AG04449 (cell line): ENCODE measurements at regions not wholly inside any gene's neighbourhood (a gene's known extent, or its start where the extent isn't known, plus 50 kb on each side); places are given as distances from the start of the nearest gene placed in this dataset.
"Not testable (repeated sequence)": the region's sequence is repeated elsewhere in the genome, so short reads cannot be mapped to it uniquely, and the experiment has no call there.

Experiments used
- CTCF ChIA-PET: fragments of 350-600 bp; formaldehyde crosslinking; extraction: SDS; loops from one replicate; lab custom pipeline; 2021; ENCODE audit warnings: antibody characterized with exemption; lab: Yijun Ruan, JAX
- POLR2A ChIA-PET: fragments of 400-600, 350-600 bp; formaldehyde crosslinking; extraction: SDS; loops from one replicate; lab custom pipeline; 2020; ENCODE audit warnings: antibody characterized with exemption, inconsistent platforms; lab: Yijun Ruan, JAX
- DNase-seq: peaks from one replicate; pipeline ENCODE4 v3.0.0-alpha.2; 2010; ENCODE audit warnings: low read depth, low spot score
- H3K4me3 ChIP-seq: 2 replicates; pipeline ENCODE4 v1.5.1; 2011; ENCODE audit warnings: low read depth, mild to moderate bottlenecking, control low read depth, low read length
- TF ChIP-seq, protein P1 (sequence below): IDR thresholded peaks from one replicate; pipeline ENCODE4 v1.5.1; 2011; ENCODE audit warnings: mild to moderate bottlenecking, moderate library complexity, low read length, control low read depth, inconsistent platforms; ENCODE audit not compliant: insufficient read depth; ENCODE audit errors: missing control alignments

DNA sequence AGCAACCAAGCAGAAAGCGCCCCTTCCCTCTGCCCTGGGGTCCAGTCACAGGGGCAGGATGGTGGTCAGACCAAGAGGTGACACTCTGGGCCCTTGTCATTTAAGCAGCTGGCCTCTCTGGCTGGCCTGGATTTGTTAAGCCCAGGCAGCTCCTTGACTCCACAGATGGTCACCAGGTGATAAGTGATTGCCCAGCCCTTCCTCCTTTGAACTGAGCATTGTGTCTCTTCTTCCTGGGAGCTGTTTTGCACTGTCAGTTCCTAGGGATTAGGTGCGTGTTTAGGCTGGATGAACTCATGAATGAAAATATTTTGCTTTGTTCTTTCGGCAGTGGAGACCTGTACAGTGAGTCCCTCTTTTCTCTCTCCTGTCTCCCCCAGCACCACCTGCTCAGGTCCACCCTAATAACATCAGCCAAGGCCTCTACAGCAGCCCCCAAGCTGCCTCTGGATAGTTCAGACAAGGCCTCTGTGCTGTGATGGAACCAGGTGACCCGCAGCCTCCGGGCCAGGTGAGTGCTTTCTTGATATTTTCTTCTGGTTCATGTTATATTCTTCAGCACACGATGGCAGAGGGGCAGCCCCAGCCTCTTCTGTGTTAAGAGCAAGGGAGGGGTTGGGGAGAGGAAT lies 139.7 kb upstream of the PITX1 start:
- TF ChIP-seq, protein P1, sequence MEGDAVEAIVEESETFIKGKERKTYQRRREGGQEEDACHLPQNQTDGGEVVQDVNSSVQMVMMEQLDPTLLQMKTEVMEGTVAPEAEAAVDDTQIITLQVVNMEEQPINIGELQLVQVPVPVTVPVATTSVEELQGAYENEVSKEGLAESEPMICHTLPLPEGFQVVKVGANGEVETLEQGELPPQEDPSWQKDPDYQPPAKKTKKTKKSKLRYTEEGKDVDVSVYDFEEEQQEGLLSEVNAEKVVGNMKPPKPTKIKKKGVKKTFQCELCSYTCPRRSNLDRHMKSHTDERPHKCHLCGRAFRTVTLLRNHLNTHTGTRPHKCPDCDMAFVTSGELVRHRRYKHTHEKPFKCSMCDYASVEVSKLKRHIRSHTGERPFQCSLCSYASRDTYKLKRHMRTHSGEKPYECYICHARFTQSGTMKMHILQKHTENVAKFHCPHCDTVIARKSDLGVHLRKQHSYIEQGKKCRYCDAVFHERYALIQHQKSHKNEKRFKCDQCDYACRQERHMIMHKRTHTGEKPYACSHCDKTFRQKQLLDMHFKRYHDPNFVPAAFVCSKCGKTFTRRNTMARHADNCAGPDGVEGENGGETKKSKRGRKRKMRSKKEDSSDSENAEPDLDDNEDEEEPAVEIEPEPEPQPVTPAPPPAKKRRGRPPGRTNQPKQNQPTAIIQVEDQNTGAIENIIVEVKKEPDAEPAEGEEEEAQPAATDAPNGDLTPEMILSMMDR = no peak
- no peak for DNase-seq
- H3K4me3 ChIP-seq = no peak overlapping the region
- CTCF ChIA-PET = interaction anchor here (1.7 to 2.2 kb wide), 3 partner anchors 11 to 18 kb away, joined by 4 to 8 read pairs (median 7); no protein-coding TSS in a partner anchor
- POLR2A ChIA-PET = no interaction called here

DNA sequence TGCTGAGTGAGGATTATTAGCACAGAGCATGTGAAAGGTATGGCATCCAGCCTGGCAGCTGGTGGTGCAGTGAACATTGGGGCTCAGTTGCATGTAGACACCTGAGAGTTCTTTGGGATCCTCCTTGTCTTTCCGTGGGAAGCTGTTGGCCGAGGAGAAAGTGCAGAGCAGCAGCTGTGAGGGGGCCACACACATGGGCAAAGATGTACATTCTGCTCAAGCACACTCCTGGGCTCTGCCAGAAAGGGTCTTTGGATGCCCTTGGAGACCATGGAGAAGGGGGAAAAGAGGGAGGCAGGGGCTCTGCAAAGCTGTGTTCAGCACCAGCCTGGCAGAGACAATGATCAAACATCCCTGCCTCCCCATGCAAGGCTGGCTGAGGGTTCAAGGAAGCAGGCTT lies 138.7 kb upstream of the PITX1 start:
- POLR2A ChIA-PET = no interaction called here
- TF ChIP-seq, protein P1 = no peak
- CTCF ChIA-PET = interaction anchor here (1.7 to 2.2 kb wide), 3 partner anchors 10 to 19 kb away, joined by 4 to 8 read pairs (median 7); no protein-coding TSS in a partner anchor
- no peak for DNase-seq
- no peak overlapping the region for H3K4me3 ChIP-seq

DNA sequence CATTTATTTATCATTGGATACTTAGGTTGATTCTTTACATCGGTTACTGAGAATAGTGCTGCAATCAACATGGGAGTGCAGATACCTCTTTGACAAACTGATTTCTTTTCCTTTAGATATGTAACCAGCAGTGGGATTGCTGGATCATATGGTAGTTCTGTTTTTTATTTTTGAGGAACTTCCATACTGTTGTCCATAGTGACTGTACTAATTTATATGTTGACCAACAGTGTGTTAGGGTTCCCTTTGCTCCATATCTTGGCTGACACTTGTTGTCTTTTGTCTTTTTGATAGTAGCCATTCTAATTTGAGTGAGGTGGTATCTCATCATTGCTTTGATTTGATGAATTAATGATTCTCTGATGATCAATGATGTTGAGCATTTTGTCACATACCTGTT lies 137.3 kb upstream of the PITX1 start:
- no peak overlapping the region for H3K4me3 ChIP-seq
- no peak for DNase-seq
- TF ChIP-seq, protein P1 = no peak
- ChIA-PET CTCF (no interaction called here), POLR2A (no interaction called here)

DNA sequence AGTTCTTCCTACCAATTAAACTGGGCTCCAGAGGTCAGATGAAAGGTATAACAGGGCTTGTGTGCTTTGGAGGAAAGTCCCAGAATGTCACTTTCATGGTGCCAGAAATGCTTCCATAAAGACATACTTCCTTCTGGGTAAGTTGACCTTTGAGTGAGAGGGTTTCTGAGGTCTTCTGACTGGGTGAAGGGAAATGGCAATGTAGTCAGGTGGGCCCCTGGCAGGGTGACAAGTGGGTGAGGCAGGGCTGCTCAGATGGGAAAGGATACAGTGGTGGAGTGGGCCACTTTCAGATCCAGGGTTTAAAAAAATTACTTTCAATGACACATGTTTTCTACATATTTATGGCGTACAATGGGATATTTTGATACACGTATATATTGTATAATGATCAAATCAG lies 136.5 kb upstream of the PITX1 start:
- H3K4me3 ChIP-seq = no peak overlapping the region
- ChIA-PET POLR2A (no interaction called here), CTCF (no interaction called here)
- TF ChIP-seq, protein P1 = no peak
- DNase-seq = no peak

DNA sequence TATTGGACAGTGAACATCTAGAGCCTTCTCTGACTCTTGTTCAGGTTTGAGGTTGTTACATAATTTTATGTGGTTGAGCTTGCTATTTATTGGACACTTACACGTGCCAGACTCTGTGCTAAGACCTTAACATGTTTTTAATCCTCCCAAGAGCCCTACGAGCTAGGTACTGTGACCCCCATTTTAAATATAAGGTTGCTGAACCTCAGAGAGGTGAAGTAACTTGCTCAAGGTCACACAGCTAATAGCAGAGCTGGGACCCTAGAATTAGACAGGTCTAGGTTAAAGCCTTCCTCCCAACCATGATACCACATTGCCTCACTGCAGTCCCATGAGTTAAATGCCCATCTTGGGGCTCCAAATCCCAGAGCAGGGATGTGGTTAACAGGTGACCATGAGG lies 135.7 kb upstream of the PITX1 start:
- TF ChIP-seq, protein P1 = no peak
- DNase-seq = no peak
- no peak overlapping the region for H3K4me3 ChIP-seq
- ChIA-PET POLR2A (no interaction called here), CTCF (interaction anchor here (2.2 kb wide), 1 partner anchor 21 kb away, joined by 5 read pairs; no protein-coding TSS in a partner anchor)

DNA sequence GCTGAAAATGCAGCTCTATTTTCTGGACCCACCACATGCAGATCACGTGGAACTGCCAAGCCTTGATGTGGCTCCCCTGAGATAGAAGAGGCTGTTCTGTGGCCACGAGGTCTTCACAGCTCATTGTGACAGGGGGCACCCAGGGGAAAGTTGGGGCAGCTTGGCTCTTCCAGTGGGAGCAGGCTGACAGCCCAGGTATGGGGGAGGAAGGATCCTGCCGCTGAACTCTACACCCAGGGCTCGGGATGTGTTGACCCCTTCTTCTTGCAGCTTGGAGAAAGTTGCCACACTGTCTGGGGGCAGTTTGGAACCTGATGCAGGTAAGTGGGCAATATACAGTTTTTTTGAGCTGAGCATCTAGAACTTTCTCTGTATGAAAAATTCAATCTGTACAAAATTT lies 133.6 kb upstream of the PITX1 start:
- DNase-seq = no peak
- TF ChIP-seq, protein P1 = no peak
- ChIA-PET POLR2A (no interaction called here), CTCF (interaction anchor here (0.9 to 2.2 kb wide), 3 partner anchors 8 to 24 kb away, joined by 4 to 7 read pairs (median 4); no protein-coding TSS in a partner anchor)
- no peak overlapping the region for H3K4me3 ChIP-seq

DNA sequence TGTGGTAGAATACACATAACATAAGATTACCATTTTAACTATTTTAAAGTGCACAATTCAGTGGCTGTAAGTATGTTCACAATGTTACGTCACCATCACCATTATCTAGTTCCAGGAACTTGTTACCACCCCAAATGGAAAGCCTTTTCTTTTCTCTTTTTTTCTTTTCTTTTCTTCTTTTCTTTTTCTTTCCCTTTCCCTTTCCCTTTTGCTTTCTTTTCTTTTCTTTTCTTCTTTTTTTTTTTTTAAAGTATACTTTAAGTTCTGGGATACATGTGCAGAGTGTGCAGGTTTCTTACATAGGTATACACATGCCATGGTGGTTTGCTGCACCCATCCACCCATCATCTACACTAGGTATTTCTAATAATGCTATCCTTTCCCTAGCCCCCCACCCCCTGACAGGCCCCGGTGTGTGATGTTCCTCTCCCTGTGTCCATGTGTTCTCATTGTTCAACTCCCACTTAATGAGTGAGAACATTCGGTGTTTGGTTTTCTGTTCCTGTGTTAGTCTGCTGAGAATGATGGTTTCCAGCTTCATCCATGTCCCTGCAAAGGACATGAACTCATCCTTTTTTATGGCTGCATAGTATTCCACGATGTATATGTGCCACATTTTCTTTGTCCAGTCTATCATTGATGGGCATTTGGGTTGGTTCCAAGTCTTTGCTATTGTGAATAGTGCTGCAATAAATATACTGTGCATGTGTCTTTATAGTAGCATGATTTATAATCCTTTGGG lies 131.0 kb upstream of the PITX1 start:
- DNase-seq, POLR2A ChIA-PET, CTCF ChIA-PET, H3K4me3 ChIP-seq: not testable (repeated sequence)
